22Rv1 (cell line): ENCODE measurements at regions not wholly inside any gene's neighbourhood (a gene's known extent, or its start where the extent isn't known, plus 50 kb on each side); places are given as distances from the start of the nearest gene placed in this dataset.

Experiments used
- CTCF ChIP-seq: fragments of 450-650 bp; IDR thresholded peaks from 2 replicates; pipeline ENCODE4 v1.5.1; 2017; ENCODE audit warnings: mild to moderate bottlenecking
- ZFX ChIP-seq: fragments of 450-650 bp; IDR thresholded peaks from 2 replicates; pipeline ENCODE4 v1.6.1; 2017; ENCODE audit warnings: antibody characterized with exemption, borderline replicate concordance

GRCh38 chr4:181944527-181944926 lies 298.7 kb upstream of the TENM3 start:
- no peak for TF ChIP-seq CTCF
- TF ChIP-seq ZFX = no peak
